EH (cell line): ENCODE measurements at regions not wholly inside any gene's neighbourhood (a gene's known extent, or its start where the extent isn't known, plus 50 kb on each side); places are given as distances from the start of the nearest gene placed in this dataset.
"Not testable (repeated sequence)": the region's sequence is repeated elsewhere in the genome, so short reads cannot be mapped to it uniquely, and the experiment has no call there.

Experiments
- DNase-seq: peaks from one replicate; pipeline ENCODE4 v3.0.0-alpha.2; 2015; ENCODE audit warnings: low read depth

DNA sequence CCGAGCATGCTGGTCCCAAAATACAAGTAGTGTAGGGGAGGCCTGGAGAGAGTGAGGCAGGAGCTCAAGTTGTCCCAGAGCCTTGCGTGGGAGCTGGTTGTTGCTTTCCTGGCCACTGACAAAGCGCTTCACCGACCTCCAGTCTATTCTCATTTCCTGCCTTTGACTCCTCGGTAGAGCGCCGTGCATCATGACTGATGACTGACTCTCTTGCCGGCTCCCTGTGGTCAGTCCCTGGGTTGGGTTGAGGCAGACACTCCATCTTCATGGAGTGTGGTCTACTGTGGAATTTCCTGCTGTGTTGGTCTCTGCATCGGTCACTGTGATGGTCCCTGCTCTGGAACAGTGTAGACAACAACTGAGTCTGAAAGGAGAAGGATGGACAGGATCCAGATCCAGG lies 175.1 kb upstream of the S1PR3 start:
- peak; percentile 96 for DNase-seq

DNA sequence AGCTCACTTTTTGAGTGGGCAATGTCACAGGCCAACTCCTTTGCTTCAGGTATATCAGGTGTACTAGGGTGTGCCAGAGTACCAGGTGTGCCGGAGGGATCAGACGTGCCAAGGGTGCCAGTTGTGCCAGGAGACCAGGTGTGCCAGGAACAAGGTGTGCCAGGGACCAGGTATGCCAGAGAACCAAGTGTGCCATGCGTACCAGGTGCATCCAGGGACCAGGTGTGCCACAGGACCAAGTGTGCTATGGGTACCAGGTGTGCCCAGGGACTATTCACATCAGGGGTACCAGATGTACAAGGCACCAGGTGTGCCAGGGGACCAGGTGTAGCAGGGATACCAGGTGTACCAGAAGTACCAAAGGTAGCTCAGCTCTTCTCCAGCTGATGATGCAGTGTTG lies 174.7 kb upstream of the S1PR3 start:
- no peak for DNase-seq

DNA sequence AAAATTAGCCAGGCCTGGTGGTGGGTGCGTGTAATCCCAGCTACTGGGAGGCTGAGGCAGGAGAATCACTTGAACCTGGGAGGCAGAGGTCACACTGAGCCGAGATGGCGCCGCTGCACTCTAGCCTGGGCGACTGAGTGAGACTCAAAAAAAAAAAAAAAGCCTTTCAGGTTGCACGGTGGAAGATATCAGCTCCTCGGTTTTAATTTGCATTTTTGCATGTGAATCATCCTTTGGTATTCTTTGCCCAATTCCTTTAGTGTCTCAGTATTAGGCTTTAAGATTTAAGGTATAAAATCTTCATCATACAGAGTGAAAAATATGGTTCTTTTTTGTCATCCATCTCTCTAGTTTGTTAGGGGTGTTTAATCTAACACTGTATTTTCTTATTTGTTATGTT lies 173.6 kb upstream of the S1PR3 start:
- DNase-seq = peak; percentile 49

DNA sequence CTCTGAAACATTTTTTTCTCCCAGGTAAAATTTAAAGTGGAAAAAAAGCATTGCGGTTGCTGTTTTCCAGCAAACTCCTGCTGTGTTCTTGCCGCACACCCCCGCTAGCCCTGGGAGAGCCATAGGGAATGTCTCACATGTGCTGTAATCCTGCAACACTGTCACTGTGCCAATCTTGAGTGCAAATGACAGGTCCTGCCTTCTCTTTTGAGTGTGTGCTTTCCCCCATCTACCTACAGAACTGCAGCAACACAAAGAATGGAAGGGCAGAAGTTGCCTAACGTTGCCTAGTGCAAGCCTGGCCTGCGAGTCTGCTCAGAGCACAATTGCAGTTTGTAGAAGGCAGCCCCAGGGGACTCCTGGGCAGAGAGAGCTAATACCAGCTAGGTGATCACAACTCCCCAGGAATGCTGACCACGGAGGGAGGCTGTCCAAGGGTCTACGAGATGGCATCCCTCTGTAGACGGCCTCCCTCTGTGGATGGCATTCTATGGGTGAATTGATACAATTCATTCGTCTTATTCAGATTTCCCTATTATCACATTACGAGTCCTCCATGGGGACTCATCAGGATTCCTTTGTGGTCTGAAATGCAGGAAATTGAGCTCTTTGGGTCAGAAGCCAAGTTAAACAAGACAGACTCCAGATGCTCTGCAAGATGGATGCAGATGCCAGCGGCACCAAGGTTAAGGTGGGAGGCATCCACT lies 172.6 kb upstream of the S1PR3 start:
- peak; percentile 81 for DNase-seq

DNA sequence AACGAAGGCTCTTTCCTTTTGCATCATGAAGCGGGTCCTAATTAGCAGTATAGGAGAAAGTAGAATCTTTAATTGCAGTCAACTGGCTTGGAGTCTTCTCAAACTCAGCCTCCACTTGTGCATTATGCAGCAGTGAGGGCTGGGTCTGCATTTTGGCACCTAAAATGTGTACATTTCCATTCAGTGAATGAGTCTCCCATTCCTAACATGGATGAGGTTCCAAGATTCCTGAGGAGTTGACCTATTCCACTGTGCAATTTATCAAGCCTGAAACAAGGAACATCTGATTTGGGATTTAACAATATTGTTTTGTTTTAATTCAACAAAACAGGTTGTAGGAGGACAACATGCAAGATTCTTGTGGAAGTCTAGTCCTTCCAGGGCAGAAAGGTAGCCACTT lies 171.8 kb upstream of the S1PR3 start:
- no peak for DNase-seq

DNA sequence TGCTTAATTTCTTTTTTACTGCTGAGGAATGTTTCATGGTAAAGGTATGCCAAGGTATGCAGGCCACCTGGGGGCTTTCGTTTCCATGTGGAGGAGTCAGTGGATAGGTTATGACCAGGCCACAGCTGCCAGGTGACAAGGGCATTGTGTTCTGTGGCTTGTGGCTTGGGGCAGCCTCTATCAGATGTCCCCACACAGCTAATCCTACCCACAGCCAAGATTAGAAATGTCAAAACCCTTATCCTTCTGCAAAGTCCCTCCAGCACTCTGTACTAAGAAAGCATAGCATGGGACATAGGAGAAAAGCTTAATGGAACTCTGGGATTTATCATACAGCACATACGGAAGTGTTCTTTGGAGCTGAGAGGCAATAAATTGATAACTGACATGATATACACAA lies 171.2 kb upstream of the S1PR3 start:
- DNase-seq = no peak

DNA sequence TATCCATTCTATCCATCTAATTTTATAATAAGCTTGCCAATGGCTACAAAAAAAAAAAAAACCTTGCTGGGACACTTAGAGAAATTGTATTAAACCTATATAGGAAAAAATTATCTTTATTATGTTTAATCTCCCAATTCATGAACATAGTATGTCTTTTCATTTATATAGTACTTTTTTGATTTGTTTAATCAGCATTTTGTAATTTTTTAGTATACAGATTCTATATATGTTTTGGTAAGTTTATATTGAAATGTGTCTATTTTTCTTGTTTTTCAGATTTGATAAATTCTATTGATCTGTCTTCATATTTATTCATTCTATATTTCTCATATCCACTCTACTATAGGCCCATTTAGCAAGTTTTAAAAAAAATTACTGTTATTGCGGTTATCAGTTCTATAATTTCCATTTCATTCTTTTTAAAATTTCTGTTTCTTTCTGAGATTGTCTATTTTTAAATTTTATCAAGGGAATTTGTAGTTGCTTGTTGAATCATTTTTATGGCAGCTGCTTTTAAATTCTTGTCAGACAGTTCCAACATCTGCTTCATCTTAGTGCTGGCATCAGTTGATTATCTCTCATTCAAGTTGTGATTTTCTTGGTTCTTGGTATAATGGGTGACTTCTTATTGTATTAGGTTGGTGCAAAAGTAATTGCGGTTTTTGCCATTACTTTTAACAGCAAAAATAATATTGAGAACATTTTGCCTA lies 170.1 kb upstream of the S1PR3 start:
- no peak for DNase-seq

DNA sequence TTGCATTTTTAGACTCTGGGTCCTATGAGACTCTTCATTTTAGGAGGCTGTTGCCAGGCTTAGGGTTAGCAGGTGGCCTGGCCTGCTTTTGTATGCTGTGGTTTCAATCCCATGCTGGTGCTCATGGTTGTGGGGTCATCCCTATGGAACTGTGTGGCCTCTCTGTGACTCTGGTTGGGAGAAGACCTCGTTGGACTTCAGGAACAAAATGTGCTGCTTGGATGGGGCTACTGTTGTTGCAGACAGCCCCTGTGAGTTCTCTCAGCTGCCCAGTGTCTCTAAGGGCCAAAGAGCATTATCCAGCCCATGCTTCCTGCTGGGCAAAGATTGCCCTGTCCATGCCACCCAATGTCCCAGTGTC lies 169.5 kb upstream of the S1PR3 start:
- no peak for DNase-seq

DNA sequence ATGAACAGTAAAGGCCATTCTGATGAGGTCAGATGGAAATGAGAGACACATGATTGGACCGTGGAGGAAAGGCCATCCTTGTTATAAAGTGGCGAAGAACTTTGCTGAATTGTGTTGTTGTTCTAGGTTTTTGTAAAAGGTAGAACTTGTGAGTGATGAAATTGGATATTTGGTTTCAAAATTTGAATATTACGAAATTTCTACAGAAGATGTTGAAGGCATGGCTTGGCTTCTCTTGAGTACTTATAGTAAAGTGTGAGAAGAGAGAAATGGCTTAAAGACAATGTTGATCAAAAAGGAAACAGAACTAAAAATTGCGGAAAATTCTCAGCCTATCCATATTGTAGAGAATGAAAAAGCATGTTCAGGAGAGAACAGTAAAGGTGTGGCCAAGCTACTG lies 166.6 kb upstream of the S1PR3 start:
- no peak for DNase-seq

DNA sequence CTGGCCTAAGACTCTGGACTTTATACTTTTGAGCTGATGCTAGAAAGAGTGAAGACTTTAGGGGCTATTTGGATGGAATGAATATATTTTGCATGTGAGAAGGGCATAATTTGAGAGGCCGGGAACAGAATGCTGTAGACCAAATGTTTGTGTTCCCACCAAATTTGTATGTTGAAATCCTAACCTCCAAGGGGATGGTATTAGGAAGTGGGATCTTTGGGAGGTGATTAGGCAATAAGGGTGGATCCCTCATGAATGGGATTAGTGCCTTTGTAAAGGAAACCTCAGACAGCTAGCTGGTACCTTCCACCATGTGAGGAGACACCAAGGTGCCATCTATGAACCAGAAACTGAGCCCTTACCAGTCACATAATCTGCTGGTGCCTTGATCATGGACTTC lies 165.1 kb upstream of the S1PR3 start:
- DNase-seq = peak; percentile 39

DNA sequence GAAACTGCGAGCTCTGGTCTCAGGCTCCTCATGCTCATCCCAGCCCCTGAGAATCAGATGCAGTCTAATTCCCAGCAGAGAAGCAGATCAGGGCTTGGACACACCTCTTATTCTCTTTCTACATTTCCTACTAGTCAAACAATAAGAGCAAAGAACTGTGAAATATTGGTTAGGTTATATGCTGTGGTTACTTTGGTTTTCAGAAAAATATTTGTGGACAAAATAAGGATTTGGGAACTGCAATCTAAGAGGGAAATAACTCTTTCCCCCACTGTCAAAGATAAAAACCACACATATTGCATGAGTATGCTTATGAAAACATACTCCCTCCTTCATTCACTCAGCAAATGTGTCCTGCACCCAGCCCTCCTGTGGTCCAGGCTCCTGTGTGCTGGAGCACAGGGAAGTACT lies 164.5 kb upstream of the S1PR3 start:
- DNase-seq = peak; percentile 87

DNA sequence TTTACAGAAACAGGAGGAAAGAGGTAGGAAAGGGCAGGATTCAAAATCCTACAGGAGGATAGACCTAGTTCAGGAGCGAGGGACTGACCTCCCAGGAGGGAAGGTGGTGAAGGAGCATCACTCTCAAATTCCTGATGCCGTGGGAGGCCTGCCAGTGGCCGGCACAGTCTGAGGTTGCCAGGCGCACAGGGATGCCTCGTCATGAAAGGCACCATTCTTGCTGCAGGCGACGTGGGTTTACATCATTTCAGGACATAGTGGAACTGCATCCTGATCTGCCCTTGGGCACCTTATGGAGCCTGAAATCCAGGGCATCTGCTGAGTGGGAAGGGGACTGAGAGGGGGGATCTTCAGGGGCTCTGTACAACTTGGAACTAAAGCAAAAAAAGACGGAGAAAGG lies 163.2 kb upstream of the S1PR3 start:
- DNase-seq = no peak

DNA sequence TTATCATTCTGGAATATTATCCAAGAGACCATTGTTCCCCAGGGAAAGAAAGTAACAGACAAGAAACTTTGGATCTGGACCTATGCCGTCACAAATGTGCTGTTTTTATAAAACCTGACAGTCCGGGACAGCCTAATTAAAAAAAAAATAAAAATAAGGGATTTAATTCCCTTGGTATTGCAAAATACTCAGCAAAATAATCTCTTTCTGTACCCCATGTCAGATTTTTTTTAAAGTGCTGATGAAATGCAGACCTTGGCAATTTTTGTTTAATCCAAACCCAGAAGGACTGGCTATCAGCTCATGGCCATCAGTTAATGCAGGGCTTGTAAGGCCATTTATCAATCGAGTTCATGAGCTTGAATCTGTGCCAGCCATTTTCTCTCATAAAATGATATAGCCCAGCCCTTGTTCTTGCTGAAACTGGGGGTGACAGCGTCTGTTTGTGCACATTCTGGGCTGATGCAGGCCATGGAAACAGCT lies 162.7 kb upstream of the S1PR3 start:
- DNase-seq = no peak

DNA sequence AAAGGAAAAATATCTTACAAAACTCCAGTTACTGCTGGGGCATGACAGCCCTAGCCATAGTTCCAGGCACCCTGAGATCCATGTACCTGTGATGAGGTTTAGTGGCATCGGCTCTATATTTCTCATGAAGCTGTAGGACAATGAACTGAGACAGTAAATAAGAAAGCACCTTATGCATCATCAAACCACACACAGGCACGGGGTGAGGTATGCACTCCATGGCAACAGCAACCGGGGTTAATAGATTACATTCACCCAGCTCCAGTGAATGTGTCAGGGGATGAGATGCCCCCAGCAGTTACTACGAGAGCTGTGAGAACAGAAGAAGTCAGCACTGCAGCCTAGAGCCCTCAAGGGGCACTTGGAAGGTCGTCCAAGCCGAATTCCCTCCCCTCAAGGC lies 162.0 kb upstream of the S1PR3 start:
- DNase-seq = no peak

DNA sequence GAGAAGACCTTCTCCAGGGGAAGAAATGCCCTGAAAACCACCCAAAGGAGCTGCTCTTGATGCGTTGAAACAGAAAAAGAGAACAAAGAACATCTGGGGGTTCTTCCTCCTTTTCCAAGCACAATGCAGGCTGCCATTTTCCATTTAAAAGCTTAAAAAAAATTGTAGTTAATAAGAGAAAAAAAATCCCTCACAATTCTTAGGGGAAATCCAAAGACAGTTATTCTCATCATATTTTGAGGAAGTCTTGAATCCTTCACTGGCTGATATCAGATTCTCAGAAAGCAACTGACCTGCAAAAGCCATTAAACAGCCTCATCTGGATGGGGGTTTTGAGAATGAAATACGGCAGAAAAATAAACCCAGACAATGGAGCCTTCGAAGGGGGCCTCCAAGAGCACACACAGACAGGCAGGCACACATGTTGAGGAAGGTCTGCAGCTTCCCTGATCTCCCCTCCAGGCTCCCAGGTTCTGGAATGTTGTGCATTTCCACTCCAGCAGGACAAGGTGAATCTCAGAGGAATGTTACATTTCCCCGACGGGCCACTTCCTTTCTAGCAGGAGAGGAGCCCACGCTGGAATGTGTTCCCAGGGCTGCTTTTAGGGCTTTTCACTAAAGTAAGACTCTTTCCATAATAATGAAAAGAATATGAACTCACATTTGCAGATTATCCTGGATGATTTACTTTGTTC lies 159.4 kb upstream of the S1PR3 start:
- DNase-seq = no peak

DNA sequence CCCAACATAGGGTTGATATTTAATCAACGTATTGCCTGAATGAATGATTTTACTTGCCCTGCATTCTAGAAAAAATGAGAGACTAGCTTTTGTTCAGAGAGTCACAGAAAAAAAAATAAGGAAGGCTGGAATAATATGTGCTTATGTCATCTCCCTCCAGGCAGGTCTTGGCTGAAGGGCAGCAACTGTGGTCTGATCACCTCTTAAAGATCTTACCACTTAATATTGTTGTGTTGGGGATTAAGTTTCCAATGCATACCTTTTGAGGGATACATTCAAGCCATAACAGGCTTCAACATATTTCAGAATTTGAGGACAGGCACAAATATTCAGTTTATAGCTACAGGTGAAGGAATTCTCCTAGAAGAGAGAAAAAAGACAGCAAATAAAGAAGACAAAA lies 157.3 kb upstream of the S1PR3 start:
- no peak for DNase-seq

DNA sequence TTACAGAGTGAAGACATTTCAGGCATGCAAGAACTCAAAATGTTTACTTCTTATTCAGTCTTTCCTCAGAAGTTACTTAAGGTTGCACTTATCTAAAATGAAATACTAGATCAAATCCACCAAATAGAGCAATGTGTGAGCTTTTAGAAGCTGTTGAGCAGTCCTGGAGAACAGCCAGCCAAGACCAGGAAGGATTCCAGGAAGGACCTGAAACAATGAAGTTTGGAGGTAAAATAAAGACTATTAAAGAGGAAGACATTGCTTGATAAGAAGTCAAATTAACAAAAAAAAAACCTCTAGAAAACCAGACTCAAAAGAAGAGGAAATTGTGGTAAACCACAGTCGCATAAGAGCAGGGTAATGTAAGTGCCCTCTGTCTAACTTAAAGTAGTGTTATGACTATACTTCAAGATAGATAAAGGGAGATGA lies 156.2 kb upstream of the S1PR3 start:
- DNase-seq = peak; percentile 65

DNA sequence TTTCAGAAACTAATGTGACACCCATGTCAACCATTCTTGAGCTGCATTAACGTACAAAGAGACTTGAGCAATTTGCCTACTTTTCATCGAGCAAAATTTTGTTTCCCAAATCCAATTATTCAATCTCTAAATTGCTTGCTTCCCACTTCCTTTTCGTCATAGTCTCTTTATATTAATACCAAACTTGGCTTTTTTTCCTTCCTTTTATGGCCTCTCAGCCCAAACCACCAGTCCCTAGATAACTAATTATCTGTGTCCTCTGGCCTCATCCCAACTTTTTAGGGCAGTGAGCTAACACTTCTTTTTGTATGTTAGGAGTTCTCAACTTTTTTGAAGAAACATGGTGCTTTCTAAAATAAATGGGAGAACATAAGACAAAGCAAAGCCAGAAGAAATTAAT lies 155.5 kb upstream of the S1PR3 start:
- no peak for DNase-seq

DNA sequence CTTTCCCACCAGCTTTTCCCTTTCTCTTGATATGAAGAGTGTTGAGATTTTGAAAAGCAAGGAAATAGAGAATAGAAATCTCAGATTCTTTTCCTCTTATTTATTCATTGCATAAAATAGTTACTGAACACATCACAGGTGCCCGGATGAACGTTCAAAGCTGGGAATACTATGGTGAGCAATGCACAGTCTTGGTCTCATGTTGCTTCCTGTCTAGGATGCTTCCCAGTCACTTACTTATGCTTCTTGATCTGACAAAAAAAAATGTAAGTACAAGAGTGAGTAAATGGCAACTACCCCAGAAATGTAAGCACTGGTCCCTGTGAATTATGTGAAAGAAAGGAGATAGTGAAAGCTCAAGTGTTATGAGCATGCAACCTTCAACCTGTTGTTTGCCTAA lies 153.5 kb upstream of the S1PR3 start:
- peak; percentile 32 for DNase-seq

DNA sequence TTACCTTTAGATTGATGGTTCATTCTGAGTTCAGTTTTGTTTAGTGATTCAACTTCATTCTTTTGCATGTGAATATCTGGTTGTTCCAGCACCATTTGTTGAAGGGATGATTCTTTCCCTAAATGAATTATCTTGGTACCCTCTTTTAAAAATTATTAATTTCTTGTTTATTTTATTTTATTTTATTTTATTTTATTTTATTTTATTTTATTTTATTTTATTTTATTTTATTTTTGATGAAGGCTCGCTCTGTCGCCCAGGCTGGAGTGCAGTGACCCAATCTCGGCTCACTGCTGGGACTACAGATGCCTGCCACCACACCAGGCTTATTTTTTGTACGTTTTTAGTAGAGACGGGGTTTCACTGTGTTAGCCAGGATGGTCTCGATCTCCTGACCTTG lies 141.4 kb upstream of the S1PR3 start:
- DNase-seq = not testable (repeated sequence)

DNA sequence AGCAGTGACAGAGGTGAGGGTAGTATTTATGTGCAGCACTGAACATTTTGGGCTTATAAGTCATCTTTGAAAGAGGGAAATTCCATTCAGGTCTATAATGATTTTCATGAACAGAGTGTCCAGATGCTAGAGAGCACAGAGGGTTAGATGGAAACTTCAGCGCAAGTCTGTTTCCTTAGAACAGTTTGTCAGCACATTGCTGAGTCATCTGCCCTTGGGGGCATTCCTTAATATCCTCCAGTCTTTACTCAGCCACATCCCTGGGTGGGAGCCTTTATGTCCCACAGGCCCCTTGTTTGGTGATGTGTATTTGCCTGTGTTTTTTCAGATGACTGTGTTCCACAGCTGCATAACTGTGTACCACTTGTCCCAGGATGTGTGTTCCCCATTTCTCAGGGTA lies 138.5 kb upstream of the S1PR3 start:
- peak; percentile 98 for DNase-seq

DNA sequence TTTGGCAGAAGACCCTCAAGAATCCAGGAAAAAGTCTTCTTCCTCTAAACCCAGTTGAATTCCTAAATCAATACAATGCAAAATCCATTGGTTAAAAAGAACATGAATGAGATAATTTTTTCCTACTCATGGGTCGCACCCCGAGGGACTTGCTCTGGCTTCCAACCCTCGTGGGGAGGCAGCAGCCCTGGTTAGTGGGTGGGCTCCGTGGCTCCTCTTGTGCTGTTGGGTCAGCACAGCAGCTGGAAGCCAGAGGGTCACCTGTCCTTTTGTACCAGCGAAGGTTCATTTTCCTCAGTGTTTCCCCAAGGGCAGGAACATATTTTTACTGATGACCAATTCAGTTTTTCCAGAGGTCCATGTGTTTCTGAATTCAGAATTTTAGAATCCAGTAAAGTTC lies 120.6 kb upstream of the S1PR3 start:
- DNase-seq = no peak

DNA sequence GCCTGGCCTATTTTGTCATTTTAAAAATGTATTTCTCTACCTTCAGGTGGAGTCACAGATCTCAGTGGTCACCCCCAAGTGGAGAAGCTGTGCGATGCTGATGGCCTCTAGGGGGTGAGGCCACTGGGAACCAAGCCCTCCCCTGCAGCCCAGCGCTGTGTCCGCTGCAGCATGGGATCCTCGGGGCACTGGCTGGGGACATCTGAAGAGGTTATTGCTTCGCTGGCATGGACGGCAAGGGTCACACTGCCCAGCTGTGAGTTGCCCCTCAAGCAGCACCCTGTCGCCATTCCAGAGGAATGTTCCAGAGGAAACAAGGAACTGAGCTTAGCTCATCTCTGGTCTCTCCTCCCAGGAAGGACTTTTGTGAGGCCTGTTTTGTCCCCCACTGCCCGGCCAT lies 119.6 kb upstream of the S1PR3 start:
- DNase-seq = no peak
